Tibial artery (tissue), 4 donors: ENCODE measurements at regions not wholly inside any gene's neighbourhood (a gene's known extent, or its start where the extent isn't known, plus 50 kb on each side); places are given as distances from the start of the nearest gene placed in this dataset.

Experiments used
- DNase-seq, 2 donors: peaks; one replicate each; pipeline ENCODE4 v3.0.0-alpha.2; 2019
- H3K27ac ChIP-seq, 2 donors: fragments of 200-600 bp; sonication (generic) in 1 of 2; 1 replicate in 1 of 2; 2 replicates in 1 of 2; pipeline ENCODE4 v1.5.1; 2018 to 2019; ENCODE audit warnings: mild to moderate bottlenecking in 1 of 2
- H3K27me3 ChIP-seq, 2 donors: fragments of 200-600 bp; sonication (generic) in 1 of 2; one replicate each; pipeline versions ENCODE4 v1.5.1 to v1.6.0; 2016 to 2019
- H3K36me3 ChIP-seq, 3 donors: fragments of 200-600 bp; sonication (generic) in 2 of 3; one replicate each; pipeline ENCODE4 v1.5.1; 2016 to 2019; ENCODE audit warnings: mild to moderate bottlenecking in 2 of 3
- H3K4me1 ChIP-seq, 4 donors: fragments of 200-600 bp; sonication (generic) in 2 of 4; 1 replicate in 3 of 4; 2 replicates in 1 of 4; pipeline ENCODE4 v1.5.1; 2016 to 2019
- H3K4me3 ChIP-seq, 2 donors: fragments of 200-600 bp; sonication (generic) in 1 of 2; 1 replicate in 1 of 2; 2 replicates in 1 of 2; pipeline ENCODE4 v1.5.1; 2018 to 2019; ENCODE audit warnings: mild to moderate bottlenecking in 2 of 2
- H3K9me3 ChIP-seq, 3 donors: fragments of 200-600 bp; sonication (generic) in 1 of 3; one replicate each; pipeline ENCODE4 v1.5.1; 2016 to 2019
- intact Hi-C: fragments of 100-400 bp; cut with DNase I; formaldehyde crosslinking; loops from one replicate; pipeline ENCODE4 v1.15.0; 2023; ENCODE audit warnings: low total_unique reads
- TF ChIP-seq, protein P1 (sequence below), 2 experiments: fragments of 200-600 bp in 1 of 2; fragments of 450-650 bp in 1 of 2; IDR thresholded peaks; one replicate each; pipeline ENCODE4 v1.5.1; 2017 to 2019; ENCODE audit warnings: antibody characterized with exemption in 2 of 2, mild to moderate bottlenecking in 1 of 2, moderate library complexity in 1 of 2

DNA sequence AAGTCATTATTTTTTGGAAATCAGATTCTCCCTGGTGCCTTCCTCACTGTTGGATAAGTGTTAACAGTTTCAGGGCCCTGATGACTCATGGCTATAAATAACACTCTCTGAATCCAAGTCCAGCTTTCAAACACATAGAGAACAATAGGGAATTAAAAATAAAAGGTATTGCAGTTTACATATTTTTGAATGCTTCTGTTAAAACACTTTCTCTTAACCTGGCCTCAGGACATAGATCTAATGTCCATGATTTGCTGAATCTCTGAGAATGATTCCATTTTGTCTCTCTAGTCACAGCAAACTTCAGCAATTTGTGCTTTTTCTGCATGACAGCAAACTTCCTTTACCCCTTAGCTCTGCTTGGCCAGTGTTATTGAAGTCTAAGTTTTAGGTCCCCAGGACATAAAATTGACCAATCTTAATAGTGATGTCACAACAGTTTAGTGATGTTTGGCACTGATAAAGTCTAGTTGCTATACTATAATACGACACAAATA is 1192.4 kb upstream of the CITED2 start:
- no peak for DNase-seq
- intact Hi-C loops: no loop called here
- H3K4me3 ChIP-seq: no peak overlapping the region
- H3K27me3 ChIP-seq: no peaks in the 10 kb centered on the region
- H3K9me3 ChIP-seq: no peaks in the 10 kb centered on the region
- H3K36me3 ChIP-seq: no peaks in the 10 kb centered on the region
- H3K27ac ChIP-seq: peak overlapping the region in 1 of 2 donors; percentile 40
- peaks cover 0 to 20% (median 13%) of the 10 kb centered on the region in 4 donors for H3K4me1 ChIP-seq
- TF ChIP-seq, protein P1, sequence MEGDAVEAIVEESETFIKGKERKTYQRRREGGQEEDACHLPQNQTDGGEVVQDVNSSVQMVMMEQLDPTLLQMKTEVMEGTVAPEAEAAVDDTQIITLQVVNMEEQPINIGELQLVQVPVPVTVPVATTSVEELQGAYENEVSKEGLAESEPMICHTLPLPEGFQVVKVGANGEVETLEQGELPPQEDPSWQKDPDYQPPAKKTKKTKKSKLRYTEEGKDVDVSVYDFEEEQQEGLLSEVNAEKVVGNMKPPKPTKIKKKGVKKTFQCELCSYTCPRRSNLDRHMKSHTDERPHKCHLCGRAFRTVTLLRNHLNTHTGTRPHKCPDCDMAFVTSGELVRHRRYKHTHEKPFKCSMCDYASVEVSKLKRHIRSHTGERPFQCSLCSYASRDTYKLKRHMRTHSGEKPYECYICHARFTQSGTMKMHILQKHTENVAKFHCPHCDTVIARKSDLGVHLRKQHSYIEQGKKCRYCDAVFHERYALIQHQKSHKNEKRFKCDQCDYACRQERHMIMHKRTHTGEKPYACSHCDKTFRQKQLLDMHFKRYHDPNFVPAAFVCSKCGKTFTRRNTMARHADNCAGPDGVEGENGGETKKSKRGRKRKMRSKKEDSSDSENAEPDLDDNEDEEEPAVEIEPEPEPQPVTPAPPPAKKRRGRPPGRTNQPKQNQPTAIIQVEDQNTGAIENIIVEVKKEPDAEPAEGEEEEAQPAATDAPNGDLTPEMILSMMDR (IDR thresholded peaks at IDR 0.05): no peak

DNA sequence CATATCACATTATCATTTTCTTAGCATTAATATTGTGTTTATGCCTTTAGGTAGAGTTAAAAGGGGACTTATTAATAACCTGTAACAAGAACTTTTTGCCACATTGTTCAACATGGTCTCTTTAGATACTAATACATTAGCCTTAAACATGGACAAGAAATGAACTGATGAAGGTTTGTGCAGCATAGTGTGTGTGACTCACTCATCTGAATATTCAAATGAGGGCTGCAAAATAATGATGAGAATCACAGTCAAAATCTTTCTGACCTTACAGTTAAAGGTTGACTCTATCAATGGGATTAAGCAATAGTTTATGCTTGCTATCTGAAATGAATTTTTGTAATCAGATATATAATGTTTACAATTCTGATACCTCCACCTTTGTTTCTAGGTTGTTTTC is 1189.3 kb upstream of the CITED2 start:
- Histone ChIP-seq H3K27ac (no peak overlapping the region), H3K9me3 (no peaks in the 10 kb centered on the region), H3K4me1 (peaks cover 0 to 14% (median 12%) of the 10 kb centered on the region in 4 donors), H3K36me3 (no peaks in the 10 kb centered on the region), H3K4me3 (no peak overlapping the region), H3K27me3 (no peaks in the 10 kb centered on the region)
- TF ChIP-seq, protein P1 (IDR thresholded peaks at IDR 0.05): no peak
- intact Hi-C loops: no loop called here
- no peak for DNase-seq

- Histone ChIP-seq H3K4me1 (peaks cover 0 to 5% (median 4%) of the 10 kb centered on the region in 4 donors), H3K27ac (no peak overlapping the region), H3K9me3 (no peaks in the 10 kb centered on the region), H3K27me3 (no peaks in the 10 kb centered on the region), H3K4me3 (no peak overlapping the region), H3K36me3 (no peaks in the 10 kb centered on the region)
- TF ChIP-seq, protein P1 (IDR thresholded peaks at IDR 0.05): no peak
- DNase-seq: no peak
- intact Hi-C loops: no loop called here
These were observed 1187.3 kb upstream of the CITED2 start for GRCh38 chr6:140561701-140562100.

GRCh38 chr6:140560671-140561070 is 1186.2 kb upstream of the CITED2 start:
- Histone ChIP-seq H3K9me3 (no peaks in the 10 kb centered on the region), H3K4me1 (no peaks in the 10 kb centered on the region), H3K4me3 (no peak overlapping the region), H3K27me3 (no peaks in the 10 kb centered on the region), H3K36me3 (no peaks in the 10 kb centered on the region), H3K27ac (no peak overlapping the region)
- intact Hi-C loops: no loop called here
- TF ChIP-seq, protein P1 (IDR thresholded peaks at IDR 0.05): no peak
- DNase-seq: no peak

DNA sequence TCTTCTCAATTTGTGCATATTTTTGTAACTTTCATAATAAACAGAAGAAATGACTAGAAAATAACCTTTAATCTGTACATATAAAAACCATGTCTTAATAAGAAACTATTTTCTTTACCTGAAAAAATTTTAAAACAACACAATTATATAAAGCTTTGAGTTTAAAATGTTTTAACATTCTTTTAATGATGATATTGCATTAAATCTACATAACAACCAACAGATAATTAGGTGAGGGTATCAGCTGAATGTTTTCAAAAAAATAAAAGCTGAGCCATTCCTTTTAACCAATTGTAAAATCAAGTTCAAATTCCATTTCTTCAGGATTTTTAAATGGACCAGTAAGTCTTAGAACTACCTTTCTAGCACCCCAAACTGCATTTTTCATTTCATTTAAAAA is 1185.0 kb upstream of the CITED2 start:
- no peaks in the 10 kb centered on the region for H3K4me1 ChIP-seq
- no peaks in the 10 kb centered on the region for H3K36me3 ChIP-seq
- H3K27ac ChIP-seq: no peak overlapping the region
- no peak overlapping the region for H3K4me3 ChIP-seq
- TF ChIP-seq, protein P1 (IDR thresholded peaks at IDR 0.05): no peak
- intact Hi-C loops: no loop called here
- no peak for DNase-seq
- H3K9me3 ChIP-seq: no peaks in the 10 kb centered on the region
- no peaks in the 10 kb centered on the region for H3K27me3 ChIP-seq

GRCh38 chr6:140554421-140554820 is 1180.0 kb upstream of the CITED2 start:
- H3K9me3 ChIP-seq: no peaks in the 10 kb centered on the region
- no peaks in the 10 kb centered on the region for H3K36me3 ChIP-seq
- DNase-seq: no peak
- intact Hi-C loops: no loop called here
- H3K27me3 ChIP-seq: no peaks in the 10 kb centered on the region
- H3K27ac ChIP-seq: no peak overlapping the region
- no peaks in the 10 kb centered on the region for H3K4me1 ChIP-seq
- no peak overlapping the region for H3K4me3 ChIP-seq
- TF ChIP-seq, protein P1 (IDR thresholded peaks at IDR 0.05): no peak
